ENCODE measurements at regions not wholly inside any gene's neighbourhood (a gene's known extent, or its start where the extent isn't known, plus 50 kb on each side); places are given as distances from the start of the nearest gene placed in this dataset.
"Not testable (repeated sequence)": the region's sequence is repeated elsewhere in the genome, so short reads cannot be mapped to it uniquely, and the experiment has no call there.

DNA sequence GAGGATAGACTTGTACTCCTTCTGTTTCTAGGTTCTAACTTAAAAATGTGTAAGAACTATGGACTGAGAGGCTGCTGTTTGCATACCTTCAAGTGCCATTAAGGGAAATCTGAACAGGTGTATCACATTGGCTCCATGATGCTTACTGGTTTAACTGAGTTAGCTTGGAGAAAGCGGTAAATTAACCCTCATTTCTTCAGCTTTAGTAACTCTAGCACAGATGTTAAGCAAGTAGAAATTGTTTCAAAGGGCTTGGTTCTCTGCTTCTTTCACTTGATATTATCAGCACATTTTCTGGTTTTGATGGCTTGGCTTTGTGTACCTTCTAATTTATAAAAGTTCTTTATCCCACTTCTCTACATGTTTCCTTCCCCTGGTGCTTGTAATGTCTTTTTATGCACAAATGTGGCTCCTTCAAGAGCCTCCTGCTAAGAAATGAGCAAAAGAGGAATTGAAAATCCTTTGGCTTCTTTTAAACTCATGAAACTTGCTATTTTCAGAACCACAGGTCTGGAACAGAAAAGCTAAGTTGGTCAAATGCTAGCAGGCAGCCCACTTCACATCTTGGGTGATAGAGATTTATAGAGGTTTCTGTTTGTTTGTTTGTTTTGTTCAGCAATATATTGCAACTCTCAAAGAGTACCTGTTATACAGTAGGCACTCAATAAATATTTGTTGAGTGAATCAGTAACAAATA, 249.9 kb upstream of the THUMPD2 start:
- H3K4me3 ChIP-seq (ENCODE audit: low read depth, low read length): no peak overlapping the region
- CTCF ChIA-PET: interaction anchor here (1.0 kb wide), 1 partner anchor 24 kb away, joined by 3 read pairs; no protein-coding TSS in a partner anchor
- TF ChIP-seq, protein P1, sequence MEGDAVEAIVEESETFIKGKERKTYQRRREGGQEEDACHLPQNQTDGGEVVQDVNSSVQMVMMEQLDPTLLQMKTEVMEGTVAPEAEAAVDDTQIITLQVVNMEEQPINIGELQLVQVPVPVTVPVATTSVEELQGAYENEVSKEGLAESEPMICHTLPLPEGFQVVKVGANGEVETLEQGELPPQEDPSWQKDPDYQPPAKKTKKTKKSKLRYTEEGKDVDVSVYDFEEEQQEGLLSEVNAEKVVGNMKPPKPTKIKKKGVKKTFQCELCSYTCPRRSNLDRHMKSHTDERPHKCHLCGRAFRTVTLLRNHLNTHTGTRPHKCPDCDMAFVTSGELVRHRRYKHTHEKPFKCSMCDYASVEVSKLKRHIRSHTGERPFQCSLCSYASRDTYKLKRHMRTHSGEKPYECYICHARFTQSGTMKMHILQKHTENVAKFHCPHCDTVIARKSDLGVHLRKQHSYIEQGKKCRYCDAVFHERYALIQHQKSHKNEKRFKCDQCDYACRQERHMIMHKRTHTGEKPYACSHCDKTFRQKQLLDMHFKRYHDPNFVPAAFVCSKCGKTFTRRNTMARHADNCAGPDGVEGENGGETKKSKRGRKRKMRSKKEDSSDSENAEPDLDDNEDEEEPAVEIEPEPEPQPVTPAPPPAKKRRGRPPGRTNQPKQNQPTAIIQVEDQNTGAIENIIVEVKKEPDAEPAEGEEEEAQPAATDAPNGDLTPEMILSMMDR (IDR thresholded peaks at IDR 0.05; ENCODE audit: insufficient read depth, low read length, missing control alignments): no peak
- POLR2A ChIA-PET: interaction anchor here (1.0 kb wide), 1 partner anchor 11 kb away, joined by 3 read pairs; no protein-coding TSS in a partner anchor
- DNase-seq (ENCODE audit: low read depth, low spot score): no peak

DNA sequence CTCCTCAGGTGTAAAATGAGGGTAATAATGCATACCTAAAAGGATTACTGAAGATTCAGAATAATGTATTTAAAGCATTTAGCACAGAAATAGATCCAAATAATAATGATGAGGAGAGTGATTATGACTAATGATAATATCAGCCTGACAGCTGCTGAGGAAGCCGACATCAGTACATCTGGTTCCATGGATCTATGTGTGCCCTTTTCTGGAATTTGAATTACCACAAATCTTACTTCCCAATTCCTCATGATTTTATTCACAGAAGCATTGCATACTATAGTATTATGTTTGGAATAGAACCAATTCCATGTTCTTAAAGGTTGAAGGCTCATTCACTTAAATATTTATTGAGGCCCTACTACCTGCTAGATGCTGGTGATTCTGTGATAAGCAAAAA, 248.9 kb upstream of the THUMPD2 start:
- POLR2A ChIA-PET: no interaction called here
- CTCF ChIA-PET: interaction anchor here (0.7 to 1.0 kb wide), 2 partner anchors 23 to 129 kb away, joined by 3 read pairs; no protein-coding TSS in a partner anchor
- TF ChIP-seq, protein P1 (IDR thresholded peaks at IDR 0.05; ENCODE audit: insufficient read depth, low read length, missing control alignments): no peak
- no peak for DNase-seq (ENCODE audit: low read depth, low spot score)
- no peak overlapping the region for H3K4me3 ChIP-seq (ENCODE audit: low read depth, low read length)

DNA sequence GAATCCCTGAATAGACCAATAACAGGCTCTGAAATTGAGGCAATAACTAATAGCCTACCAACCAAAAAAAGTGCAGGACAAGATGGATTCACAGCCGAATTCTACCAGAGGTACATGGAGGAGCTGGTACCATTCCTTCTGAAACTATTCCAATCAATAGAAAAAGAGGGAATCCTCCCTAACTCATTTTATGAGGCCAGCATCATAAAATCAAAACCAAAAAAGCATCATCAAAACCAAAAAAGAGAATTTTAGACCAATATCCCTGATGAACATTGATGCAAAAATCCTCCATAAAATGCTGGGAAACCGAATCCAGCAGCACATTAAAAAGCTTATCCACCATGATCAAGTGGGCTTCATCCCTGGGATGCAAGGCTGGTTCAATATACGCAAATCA, 246.2 kb upstream of the THUMPD2 start:
- CTCF ChIA-PET; H3K4me3 ChIP-seq (ENCODE audit: low read depth, low read length); DNase-seq (ENCODE audit: low read depth, low spot score); POLR2A ChIA-PET: not testable (repeated sequence)

DNA sequence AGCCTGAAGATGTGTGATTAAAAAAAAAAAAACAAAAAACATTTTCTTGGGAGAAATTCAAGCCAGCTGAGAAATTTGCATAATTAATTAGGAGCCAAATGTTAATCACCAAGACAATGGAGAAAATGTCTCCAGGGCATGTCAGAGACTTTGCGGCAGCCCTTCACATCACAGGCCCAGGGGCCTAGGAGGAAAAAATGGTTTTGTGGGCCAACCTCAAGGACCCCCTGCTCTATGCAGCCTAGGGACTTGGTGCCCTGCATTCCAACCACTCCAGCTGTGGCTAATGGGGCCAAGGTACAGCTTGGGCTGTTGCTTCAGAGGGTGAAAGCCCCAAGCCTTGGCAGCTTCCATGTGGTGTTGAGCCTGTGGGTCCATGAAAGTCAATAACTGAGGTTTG, 241.9 kb upstream of the THUMPD2 start:
- H3K4me3 ChIP-seq (ENCODE audit: low read depth, low read length): no peak overlapping the region
- TF ChIP-seq, protein P1 (IDR thresholded peaks at IDR 0.05; ENCODE audit: insufficient read depth, low read length, missing control alignments): no peak
- no peak for DNase-seq (ENCODE audit: low read depth, low spot score)
- ChIA-PET CTCF (no interaction called here), POLR2A (no interaction called here)

DNA sequence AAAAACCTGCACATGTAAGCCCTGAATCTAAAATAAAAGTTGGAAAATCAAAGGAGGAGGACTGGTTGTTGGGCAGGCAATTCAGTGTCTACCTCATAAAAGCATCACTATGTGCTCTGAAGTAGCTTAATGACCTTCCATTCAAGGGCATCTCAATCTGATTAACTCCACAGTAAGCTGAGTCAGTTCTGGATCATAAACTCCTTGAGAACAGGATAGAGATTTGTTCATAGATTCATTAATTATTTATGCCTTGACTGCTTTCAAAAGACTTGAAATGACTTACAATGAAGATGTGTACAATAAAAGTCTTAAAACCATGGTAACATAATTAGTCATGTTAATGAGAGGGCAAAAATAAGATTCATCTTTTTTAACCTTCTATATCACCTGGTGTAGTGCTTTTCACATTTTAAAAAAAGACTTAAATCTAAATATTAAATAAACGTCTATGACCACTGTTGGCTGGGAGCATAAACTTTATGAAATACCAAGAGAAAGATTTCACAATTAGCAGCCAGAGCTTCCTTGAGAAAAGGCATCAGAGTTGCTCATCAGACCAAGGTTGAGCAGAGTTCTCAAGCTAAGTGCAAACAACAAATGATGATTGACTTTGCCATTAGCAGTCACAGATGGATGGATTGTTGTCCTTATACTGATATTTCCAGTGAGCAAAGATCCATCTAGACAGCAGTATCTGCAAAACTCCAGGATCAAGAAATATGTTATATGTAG, 237.3 kb upstream of the THUMPD2 start:
- H3K4me3 ChIP-seq (ENCODE audit: low read depth, low read length): no peak overlapping the region
- POLR2A ChIA-PET: no interaction called here
- TF ChIP-seq, protein P1 (IDR thresholded peaks at IDR 0.05; ENCODE audit: insufficient read depth, low read length, missing control alignments): no peak
- CTCF ChIA-PET: no interaction called here
- no peak for DNase-seq (ENCODE audit: low read depth, low spot score)

DNA sequence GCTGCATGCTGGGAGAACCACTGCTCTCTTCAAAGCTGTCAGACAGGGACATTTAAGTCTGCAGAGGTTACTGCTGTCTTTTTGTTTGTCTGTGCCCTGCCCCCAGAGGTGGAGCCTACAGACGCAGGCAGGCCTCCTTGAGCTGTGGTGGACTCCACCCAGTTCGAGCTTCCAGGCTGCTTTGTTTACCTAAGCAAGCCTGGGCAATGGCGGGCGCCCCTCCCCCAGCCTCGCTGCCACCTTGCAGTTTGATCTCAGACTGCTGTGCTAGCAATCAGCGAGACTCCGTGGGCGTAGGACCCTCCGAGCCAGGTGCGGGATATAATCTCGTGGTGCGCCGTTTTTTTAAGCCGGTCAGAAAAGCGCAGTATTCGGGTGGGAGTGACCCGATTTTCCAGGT, 234.9 kb upstream of the THUMPD2 start:
- CTCF ChIA-PET; H3K4me3 ChIP-seq (ENCODE audit: low read depth, low read length); DNase-seq (ENCODE audit: low read depth, low spot score); POLR2A ChIA-PET: not testable (repeated sequence)

DNA sequence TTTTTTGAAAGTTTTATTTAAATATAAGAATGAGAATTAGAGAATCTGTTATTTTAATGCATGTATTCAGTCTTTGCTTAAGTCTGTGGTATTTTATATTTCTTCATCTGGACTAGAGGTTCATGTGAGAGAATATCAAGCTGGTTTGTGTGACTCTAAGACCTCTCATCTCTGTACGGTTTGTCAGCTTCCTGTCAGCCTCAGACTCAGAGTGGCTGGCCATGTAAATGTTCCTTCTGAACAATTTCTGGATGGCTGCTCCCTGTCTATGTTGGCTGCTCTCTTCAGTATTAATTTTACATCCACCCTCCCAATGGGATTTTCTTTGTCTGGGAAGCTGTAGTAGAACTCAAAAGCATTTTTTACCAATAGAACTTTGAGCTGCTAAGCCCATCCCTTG, 225.3 kb upstream of the THUMPD2 start:
- ChIA-PET POLR2A (no interaction called here), CTCF (interaction anchor here (0.7 to 1.2 kb wide), 5 partner anchors 8 to 38 kb away, joined by 3 to 6 read pairs (median 3); no protein-coding TSS in a partner anchor)
- no peak for DNase-seq (ENCODE audit: low read depth, low spot score)
- TF ChIP-seq, protein P1 (IDR thresholded peaks at IDR 0.05; ENCODE audit: insufficient read depth, low read length, missing control alignments): no peak
- no peak overlapping the region for H3K4me3 ChIP-seq (ENCODE audit: low read depth, low read length)
